DND-41 (cell line): ENCODE measurements at regions not wholly inside any gene's neighbourhood (a gene's known extent, or its start where the extent isn't known, plus 50 kb on each side); places are given as distances from the start of the nearest gene placed in this dataset.

Experiments used
- ATAC-seq: fragments of 200-7000 bp; cut with Tn5 transposase; 3 replicates; pipeline ENCODE4 v1.9.1; 2021; ENCODE audit warnings: low read depth; ENCODE audit not compliant: insufficient read depth
- DNase-seq: peaks from one replicate; pipeline ENCODE4 v3.0.0-alpha.2; 2020
- H2AFZ ChIP-seq: 2 replicates; pipeline ENCODE4 v1.6.0; 2012; ENCODE audit warnings: low read depth, low read length
- H3K27ac ChIP-seq: 2 replicates; pipeline ENCODE4 v1.5.1; 2012; ENCODE audit warnings: low read length, inconsistent platforms
- H3K27me3 ChIP-seq: fragments of 200-600 bp; sonication (generic); 2 replicates; pipeline ENCODE4 v1.6.0; 2012; ENCODE audit warnings: low read length, mild to moderate bottlenecking, inconsistent platforms; ENCODE audit not compliant: insufficient read depth, poor library complexity
- H3K36me3 ChIP-seq: 2 replicates; pipeline ENCODE4 v1.5.1; 2012; ENCODE audit warnings: low read length, inconsistent platforms; ENCODE audit not compliant: insufficient read depth
- H3K4me1 ChIP-seq: 2 replicates; pipeline ENCODE4 v1.5.1; 2012; ENCODE audit warnings: mild to moderate bottlenecking, low read length; ENCODE audit not compliant: insufficient read depth
- H3K4me2 ChIP-seq: 2 replicates; pipeline ENCODE4 v1.6.0; 2012; ENCODE audit warnings: mild to moderate bottlenecking, moderate library complexity, low read length, inconsistent platforms; ENCODE audit not compliant: insufficient read depth
- H3K4me3 ChIP-seq, 2 experiments: fragments of 200-600 bp in 1 of 2; shearing (Covaris generic) in 1 of 2; 2 replicates each; pipeline ENCODE4 v1.5.1; 2012 to 2016; ENCODE audit warnings: inconsistent platforms in 2 of 2, low read length in 2 of 2, mild to moderate bottlenecking in 2 of 2, low read depth in 1 of 2, moderate library complexity in 1 of 2
- H3K79me2 ChIP-seq: 2 replicates; pipeline ENCODE4 v1.6.0; 2012; ENCODE audit warnings: low read length, inconsistent platforms; ENCODE audit not compliant: insufficient read depth
- H3K9ac ChIP-seq: 2 replicates; pipeline ENCODE4 v1.6.0; 2012; ENCODE audit warnings: low read depth, mild to moderate bottlenecking, inconsistent platforms, low read length, moderate library complexity
- H3K9me3 ChIP-seq: 2 replicates; pipeline ENCODE4 v1.5.1; 2012; ENCODE audit warnings: low read length, moderate library complexity, mild to moderate bottlenecking, inconsistent platforms; ENCODE audit not compliant: insufficient read depth, severe bottlenecking
- H4K20me1 ChIP-seq: 2 replicates; pipeline ENCODE4 v1.6.0; 2012; ENCODE audit warnings: low read length; ENCODE audit not compliant: insufficient read depth
- EZH2 ChIP-seq: IDR thresholded peaks from 3 replicates; pipeline ENCODE4 v1.6.1; 2012; ENCODE audit warnings: borderline replicate concordance, low read depth, mild to moderate bottlenecking, moderate library complexity, low read length, inconsistent platforms; ENCODE audit not compliant: severe bottlenecking
- TF ChIP-seq, protein P1 (sequence below): IDR thresholded peaks from 2 replicates; pipeline ENCODE4 v1.5.1; 2012; ENCODE audit warnings: borderline replicate concordance, low read length, moderate library complexity, mild to moderate bottlenecking; ENCODE audit not compliant: poor library complexity, severe bottlenecking; ENCODE audit errors: extremely low read depth

DNA sequence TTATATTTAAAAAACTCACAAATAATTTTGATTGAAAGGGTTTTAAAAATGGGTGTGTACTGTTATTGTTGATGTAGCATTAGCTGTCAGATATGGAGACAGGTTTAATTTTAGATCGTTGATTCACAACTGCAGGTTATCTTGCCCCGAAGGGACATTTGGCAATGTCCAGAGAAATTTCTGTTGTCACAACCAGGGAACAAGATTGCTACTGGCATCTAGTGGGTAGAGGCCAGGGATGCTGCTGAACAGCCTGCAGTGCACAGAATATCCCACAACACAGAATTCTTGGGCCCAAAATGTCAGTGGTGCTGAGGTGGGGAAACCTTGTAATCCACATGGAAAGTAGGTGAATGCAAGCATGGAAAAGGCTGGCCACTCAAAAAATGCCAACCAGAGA, 114.9 kb downstream of the MAGEB17 start:
- Histone ChIP-seq H3K36me3 (no peaks in the 10 kb centered on the region), H3K9me3 (no peaks in the 10 kb centered on the region), H3K79me2 (no peaks in the 10 kb centered on the region), H3K4me1 (no peaks in the 10 kb centered on the region), H3K4me3 (no peak overlapping the region), H3K4me2 (no peak overlapping the region), H2AFZ (no peak overlapping the region), H3K27ac (no peak overlapping the region), H3K9ac (no peak overlapping the region), H3K27me3 (no peaks in the 10 kb centered on the region), H4K20me1 (no peaks in the 10 kb centered on the region)
- TF ChIP-seq EZH2, result no peak
- TF ChIP-seq, protein P1, sequence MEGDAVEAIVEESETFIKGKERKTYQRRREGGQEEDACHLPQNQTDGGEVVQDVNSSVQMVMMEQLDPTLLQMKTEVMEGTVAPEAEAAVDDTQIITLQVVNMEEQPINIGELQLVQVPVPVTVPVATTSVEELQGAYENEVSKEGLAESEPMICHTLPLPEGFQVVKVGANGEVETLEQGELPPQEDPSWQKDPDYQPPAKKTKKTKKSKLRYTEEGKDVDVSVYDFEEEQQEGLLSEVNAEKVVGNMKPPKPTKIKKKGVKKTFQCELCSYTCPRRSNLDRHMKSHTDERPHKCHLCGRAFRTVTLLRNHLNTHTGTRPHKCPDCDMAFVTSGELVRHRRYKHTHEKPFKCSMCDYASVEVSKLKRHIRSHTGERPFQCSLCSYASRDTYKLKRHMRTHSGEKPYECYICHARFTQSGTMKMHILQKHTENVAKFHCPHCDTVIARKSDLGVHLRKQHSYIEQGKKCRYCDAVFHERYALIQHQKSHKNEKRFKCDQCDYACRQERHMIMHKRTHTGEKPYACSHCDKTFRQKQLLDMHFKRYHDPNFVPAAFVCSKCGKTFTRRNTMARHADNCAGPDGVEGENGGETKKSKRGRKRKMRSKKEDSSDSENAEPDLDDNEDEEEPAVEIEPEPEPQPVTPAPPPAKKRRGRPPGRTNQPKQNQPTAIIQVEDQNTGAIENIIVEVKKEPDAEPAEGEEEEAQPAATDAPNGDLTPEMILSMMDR, result no peak
- DNase-seq, result no peak
- no peak for ATAC-seq

DNA sequence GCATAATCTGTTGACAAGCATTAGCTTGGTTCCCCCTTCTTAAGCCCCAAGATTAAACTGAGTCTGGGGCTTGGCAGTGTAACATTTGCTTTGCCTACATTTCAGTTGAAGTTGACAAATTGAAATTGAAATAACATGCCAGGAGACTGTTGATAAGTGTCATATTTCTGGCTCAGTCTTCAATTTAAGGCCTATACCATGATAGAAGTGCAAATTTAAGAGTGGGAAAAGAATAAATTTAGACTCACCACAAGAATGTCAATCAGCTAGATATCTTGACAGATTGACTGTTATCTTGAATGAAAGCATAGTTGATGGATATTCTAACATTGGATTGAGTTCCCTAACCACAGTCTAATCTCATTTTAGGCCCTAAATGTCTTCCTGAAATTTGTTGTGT, 117.6 kb downstream of the MAGEB17 start:
- H3K79me2 ChIP-seq, result no peaks in the 10 kb centered on the region
- H3K4me2 ChIP-seq, result no peak overlapping the region
- H3K4me1 ChIP-seq, result no peaks in the 10 kb centered on the region
- no peak overlapping the region for H2AFZ ChIP-seq
- no peak for DNase-seq
- no peaks in the 10 kb centered on the region for H3K9me3 ChIP-seq
- no peak for TF ChIP-seq EZH2
- TF ChIP-seq, protein P1, result no peak
- no peaks in the 10 kb centered on the region for H3K36me3 ChIP-seq
- H3K27me3 ChIP-seq, result no peaks in the 10 kb centered on the region
- no peak overlapping the region for H3K9ac ChIP-seq
- H4K20me1 ChIP-seq, result no peaks in the 10 kb centered on the region
- no peak for ATAC-seq
- H3K4me3 ChIP-seq, result no peak overlapping the region
- no peak overlapping the region for H3K27ac ChIP-seq

DNA sequence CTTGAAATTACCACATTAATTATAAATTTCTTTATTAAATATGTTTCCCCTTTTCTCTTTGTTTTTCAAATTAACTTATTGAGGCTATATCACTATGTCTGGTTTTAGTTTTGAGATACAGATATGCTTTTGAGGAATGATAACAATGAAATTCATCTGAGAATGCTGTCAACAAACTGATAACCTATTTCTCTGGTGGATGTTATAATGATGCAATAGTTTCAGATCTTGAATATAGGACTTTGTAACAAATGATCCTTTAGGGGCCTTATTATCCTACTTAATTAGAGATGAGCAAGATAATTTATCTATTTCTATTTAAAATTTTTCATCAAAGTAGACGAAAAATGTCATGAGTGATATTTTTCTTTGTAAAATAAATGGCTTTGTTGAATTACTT, 123.7 kb downstream of the MAGEB17 start:
- Histone ChIP-seq H3K27me3 (no peaks in the 10 kb centered on the region), H3K79me2 (no peaks in the 10 kb centered on the region), H3K4me2 (no peak overlapping the region), H2AFZ (no peak overlapping the region), H3K4me1 (no peaks in the 10 kb centered on the region), H3K9ac (no peak overlapping the region), H3K36me3 (no peaks in the 10 kb centered on the region), H4K20me1 (no peaks in the 10 kb centered on the region), H3K9me3 (no peaks in the 10 kb centered on the region), H3K4me3 (no peak overlapping the region), H3K27ac (no peak overlapping the region)
- DNase-seq (no peak), ATAC-seq (no peak)
- no peak for TF ChIP-seq EZH2
- TF ChIP-seq, protein P1, result no peak

DNA sequence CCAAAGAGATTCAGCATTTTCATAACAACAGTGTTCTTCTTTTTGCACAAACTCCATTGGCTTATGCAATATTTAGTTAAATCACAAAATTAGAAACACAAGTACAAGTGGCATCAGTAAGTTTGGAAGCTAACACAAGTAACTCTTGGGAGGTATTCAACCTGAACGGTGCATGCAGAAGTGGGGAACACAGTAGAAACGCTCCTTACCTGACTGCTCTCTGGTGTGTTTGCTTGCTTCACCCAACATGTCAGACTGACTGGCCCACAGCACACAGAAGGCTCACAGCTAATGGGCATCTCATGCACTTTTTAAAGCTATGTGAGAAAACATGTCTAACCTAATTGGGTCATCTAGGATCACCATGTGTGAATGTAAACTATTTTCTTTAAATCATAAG, 133.6 kb downstream of the MAGEB17 start:
- H4K20me1 ChIP-seq, result no peaks in the 10 kb centered on the region
- no peaks in the 10 kb centered on the region for H3K9me3 ChIP-seq
- no peaks in the 10 kb centered on the region for H3K79me2 ChIP-seq
- H3K9ac ChIP-seq, result no peak overlapping the region
- no peaks in the 10 kb centered on the region for H3K4me1 ChIP-seq
- no peaks in the 10 kb centered on the region for H3K27me3 ChIP-seq
- H3K4me3 ChIP-seq, result no peak overlapping the region
- no peaks in the 10 kb centered on the region for H3K36me3 ChIP-seq
- no peak overlapping the region for H3K4me2 ChIP-seq
- ATAC-seq (no peak), DNase-seq (no peak)
- no peak overlapping the region for H3K27ac ChIP-seq
- TF ChIP-seq, protein P1, result no peak
- no peak for TF ChIP-seq EZH2
- H2AFZ ChIP-seq, result no peak overlapping the region
